CD4-positive, alpha-beta T cell treated with Interleukin-17A for 1 hour (primary cell): ENCODE measurements at regions not wholly inside any gene's neighbourhood (a gene's known extent, or its start where the extent isn't known, plus 50 kb on each side); places are given as distances from the start of the nearest gene placed in this dataset.
"Not testable (repeated sequence)": the region's sequence is repeated elsewhere in the genome, so short reads cannot be mapped to it uniquely, and the experiment has no call there.

Source experiments
- DNase-seq: peaks from one replicate; pipeline ENCODE4 v3.0.0-alpha.2; 2020

GRCh38 chr3:153385343-153385742 lies 223.3 kb downstream of the RAP2B start:
- DNase-seq: no peak

DNA sequence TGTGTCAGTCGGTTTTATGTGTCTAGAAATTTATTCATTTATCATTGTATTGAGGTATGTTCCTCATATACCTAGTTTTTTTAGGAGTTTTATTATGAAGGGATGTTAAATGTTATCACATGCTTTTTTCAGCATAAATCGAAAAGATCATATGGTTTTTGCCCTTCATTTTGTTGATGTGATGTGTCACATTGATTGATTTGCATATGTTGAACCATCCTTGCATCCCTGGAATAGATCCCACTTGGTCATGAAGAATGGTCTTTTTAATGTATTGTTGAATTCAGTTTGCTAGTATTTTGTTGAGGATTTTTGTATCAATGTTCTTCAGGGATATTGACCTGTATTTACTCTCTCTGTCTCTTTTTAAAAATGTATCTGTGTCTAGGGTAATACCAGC lies 230.3 kb downstream of the RAP2B start:
- no peak for DNase-seq

GRCh38 chr3:153394017-153394416 lies 232.0 kb downstream of the RAP2B start:
- DNase-seq: no peak

- no peak for DNase-seq
Measured at GRCh38 chr3:153396581-153396980, 234.6 kb downstream of the RAP2B start.

- no peak for DNase-seq
Measured at GRCh38 chr3:153397794-153398193, 235.8 kb downstream of the RAP2B start.

DNA sequence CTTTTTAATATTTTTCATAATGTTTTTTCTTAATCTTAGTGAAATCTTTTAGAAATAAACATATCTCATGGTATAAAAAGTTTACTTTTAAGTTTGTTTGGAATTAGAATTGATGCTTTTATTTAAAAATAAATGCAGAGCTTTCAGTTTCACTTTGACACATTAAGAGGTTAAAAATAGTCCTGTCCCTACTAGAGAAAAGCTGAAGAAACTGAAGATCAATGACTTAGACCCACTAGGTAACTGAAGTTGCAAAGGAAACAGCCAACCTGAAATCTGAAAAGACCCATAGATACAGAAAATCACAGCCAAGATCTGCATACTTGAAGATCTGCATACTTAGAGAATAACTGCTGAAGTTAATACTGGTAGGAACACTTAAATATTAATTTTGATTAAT lies 237.6 kb downstream of the RAP2B start:
- DNase-seq: peak; percentile 4

DNA sequence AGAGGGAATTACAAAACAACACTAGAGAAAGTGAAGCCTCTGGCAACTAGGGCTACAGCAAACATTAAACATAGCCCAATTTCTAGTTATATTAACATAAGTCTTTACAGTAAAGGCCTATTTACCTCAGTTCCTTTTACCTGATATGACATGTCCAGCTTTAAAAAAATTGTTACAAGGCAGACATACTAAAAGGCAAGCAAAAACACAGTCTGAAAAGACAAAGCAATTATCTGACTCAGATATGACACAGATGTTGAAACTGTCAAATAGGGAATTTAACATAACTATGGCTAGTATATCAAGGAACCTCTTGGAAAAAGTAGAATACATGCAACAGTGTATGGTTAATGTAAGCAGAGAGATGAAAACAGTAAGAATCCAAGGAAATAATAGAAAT lies 238.6 kb downstream of the RAP2B start:
- no peak for DNase-seq

DNA sequence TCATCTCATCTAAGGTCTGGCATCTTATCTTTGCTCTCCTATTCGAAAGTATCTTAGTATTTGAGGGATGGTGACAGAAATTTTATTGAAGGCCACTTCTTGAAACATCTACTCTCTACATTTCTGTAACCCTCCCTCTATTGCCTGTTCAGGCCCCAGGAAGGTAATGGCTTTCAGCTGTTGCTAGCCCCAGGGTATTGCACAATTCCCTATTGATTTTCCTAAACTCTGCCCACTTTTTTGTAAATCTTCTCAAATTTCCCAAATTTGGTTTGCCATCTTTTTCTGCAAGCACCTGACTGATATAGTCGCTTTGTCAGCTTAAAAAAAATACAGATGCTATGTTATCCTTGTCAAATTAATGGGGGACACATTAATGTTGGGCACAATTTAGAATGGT lies 242.1 kb downstream of the RAP2B start:
- no peak for DNase-seq

DNA sequence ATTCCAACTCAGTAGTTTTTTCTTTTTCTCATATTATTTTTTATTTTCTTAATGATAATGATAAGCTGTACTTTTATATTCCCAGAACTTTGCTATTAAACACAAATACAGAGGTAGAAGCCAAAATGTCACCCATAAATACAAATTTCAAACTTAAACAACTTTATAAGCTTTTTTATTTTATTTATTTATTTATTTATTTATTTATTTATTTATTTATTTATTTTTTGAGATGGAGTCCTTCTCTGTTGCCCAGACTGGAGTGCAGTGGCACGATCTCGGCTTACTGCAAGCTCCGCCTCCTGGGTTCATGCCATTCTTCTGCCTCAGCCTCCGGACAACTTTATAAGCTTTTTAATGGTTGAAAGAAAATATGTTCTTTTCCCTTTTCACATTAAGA lies 243.3 kb downstream of the RAP2B start:
- DNase-seq: not testable (repeated sequence)

DNA sequence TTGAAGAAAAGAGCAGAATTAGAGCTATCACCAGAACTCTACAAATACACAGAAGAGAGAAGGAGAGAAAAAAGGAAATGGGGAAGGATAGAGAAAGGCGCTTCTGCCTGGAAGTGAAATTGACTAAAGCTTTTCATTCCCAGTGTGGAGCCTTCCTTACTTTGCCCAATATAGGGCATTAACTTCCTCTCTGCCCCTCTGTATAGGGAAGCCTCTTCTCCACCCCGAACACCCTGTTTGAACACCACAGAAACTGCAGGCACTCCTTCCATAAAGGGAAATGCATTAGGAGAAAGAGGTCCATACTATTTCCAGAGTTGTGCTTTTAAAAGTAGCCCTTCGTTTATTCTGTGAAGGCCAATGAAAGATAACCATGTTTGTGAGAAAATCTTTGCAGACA lies 248.5 kb downstream of the RAP2B start:
- no peak for DNase-seq

GRCh38 chr3:153414982-153415381 lies 253.0 kb downstream of the RAP2B start:
- DNase-seq: no peak

DNA sequence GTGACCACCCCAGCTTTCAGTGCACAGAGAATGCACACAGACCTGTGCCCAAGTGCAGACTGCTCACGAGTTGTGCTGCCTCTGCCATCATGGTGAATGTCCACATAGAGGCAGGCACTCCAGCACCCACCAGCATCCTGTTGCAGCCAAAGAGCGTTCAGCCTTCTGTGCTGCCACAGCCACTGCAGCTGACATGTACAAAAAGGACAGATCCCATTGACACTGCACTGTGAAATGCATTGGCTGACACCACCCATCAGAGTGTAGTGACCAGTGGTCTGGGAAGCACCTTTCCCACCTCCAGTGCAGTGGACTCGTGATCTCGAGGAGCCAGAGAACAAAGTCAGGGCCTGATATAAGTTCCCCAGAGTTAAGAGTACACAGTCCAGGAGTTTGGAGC lies 260.3 kb downstream of the RAP2B start:
- DNase-seq: no peak

- DNase-seq: not testable (repeated sequence)
Measured at GRCh38 chr3:153423820-153424219, 261.8 kb downstream of the RAP2B start.

GRCh38 chr3:153426344-153426743 lies 264.3 kb downstream of the RAP2B start:
- no peak for DNase-seq

- no peak for DNase-seq
Measured at GRCh38 chr3:153426803-153427202, 264.8 kb downstream of the RAP2B start.

DNA sequence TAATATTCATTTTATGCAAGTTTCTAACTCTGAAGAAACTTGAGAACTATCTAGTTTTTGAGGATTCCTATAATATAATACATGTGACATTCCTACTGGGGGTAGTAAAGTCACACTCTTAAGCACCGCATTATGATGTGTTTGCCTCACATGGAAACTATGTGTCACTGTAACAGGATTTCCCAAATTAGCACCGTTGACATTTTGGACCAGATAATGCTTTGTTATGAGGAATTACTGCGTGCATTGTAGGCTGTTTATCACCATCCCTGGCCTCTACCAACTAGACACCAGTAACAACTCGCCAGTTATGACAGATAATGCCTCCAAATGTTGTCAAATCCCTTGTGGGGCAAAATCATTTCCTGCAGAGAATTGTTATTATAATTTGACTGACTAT lies 267.8 kb downstream of the RAP2B start:
- no peak for DNase-seq

- no peak for DNase-seq
Measured at GRCh38 chr3:153431076-153431475, 269.1 kb downstream of the RAP2B start.

DNA sequence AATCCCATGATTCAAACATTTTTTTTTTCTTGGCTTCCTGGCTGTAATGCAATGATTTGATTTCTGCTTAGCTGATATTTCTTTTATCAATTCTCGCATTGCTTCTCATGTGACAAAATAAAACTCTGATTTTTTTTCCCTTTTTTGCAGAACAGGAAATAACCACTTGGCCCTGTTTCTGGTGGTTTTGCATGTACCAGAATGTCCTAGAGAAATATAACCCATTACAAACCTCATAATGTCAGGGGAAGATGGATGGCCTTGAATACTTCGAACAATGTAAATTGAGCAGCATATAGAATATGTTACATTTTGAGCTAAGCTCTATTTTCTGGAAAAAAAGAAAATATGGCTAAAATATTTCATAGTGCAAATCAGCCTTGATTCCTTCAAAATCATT lies 275.6 kb downstream of the RAP2B start:
- no peak for DNase-seq

DNA sequence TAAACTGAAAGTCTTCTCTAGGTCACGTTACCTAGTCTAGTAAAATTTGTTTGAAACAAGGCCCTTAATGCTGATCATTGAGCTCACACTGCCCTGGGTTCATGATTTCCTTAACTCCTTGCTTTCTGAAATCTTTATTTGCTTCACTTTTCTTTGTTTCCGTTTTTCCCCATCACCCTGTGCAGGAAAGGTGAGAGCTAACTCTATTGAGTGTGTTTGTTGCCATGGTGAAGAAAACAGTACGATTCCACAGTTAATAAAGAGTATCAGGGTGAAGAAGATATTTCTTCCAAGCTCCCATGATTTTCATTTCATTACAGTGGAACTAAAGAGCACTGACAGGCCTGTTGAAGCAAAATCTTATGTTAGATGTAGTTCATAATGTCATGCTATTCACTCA lies 276.2 kb downstream of the RAP2B start:
- no peak for DNase-seq

DNA sequence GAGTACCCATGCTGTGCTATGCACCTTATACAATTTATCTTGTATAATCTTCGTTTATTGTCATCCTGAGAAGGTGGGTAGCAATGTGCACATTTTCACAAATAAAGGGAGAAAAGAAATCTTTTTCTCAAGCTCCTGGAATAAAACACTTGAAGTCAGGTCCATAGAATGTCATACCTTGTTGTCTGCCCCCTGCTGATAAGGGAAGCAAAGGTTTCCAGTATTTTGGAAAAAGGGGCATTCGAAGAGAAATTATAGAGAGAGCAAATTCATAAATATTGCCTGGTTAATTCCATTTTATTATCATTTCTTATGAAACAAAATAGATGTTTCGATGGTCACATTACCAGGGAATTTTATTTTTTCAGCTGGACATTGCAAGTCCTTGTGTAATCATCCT lies 277.8 kb downstream of the RAP2B start:
- no peak for DNase-seq

DNA sequence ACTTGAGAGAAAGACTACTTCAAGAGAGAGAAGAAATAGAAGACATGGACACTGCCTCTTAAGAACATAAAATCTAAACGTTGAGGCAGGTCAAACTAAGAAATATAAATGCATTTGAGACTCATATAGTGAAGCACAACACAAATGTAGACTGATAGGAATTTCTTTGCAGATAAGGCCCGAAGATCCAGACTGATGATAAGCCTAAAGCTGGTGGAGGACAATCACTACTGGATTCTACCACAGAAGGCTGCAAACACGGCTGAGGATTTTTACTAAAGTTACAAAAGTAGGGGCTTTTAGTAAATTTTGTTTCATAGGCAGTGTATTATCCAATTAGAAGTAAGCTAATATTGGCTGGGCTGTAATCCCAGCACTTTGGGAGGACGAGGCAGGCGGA lies 278.3 kb downstream of the RAP2B start:
- DNase-seq: no peak

DNA sequence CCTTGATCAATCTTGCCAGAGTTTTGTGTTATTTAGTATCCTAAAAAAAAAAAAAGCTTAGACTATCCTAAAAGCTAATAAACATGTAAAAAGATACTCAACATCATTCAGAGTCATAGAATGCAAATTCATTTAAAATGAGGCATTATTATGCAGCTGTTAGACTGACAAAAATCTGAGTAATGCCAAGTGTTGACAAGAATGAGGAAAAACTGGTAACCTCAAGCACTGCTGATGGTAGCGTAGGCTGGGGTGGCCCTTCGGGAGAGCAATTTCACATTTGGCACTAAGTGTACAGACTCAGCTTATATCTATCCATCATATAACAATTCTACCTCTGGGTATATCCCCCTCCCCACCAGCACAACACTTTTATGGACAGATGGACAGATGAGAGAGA lies 280.4 kb downstream of the RAP2B start:
- DNase-seq: no peak

GRCh38 chr3:153442799-153443487 lies 280.9 kb downstream of the RAP2B start:
- DNase-seq: peak; percentile 16

DNA sequence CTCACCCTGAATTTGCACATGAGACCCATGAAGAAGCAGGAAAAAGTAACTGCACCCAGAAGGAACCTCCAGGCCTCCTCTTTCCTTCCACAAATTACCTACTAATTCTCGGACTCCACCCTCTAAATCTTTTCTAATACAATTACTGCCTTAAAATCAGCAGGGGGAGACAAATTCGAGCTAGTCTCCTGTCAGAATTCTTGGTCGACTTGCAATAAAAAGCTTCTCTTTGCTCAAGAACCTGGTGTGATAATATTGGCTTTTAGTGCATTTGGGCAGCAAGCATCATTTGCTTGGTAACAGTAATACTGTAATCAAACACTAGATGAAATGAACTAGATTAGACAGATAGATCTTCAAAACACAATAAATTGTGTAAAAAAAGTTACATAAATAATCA lies 281.9 kb downstream of the RAP2B start:
- no peak for DNase-seq

DNA sequence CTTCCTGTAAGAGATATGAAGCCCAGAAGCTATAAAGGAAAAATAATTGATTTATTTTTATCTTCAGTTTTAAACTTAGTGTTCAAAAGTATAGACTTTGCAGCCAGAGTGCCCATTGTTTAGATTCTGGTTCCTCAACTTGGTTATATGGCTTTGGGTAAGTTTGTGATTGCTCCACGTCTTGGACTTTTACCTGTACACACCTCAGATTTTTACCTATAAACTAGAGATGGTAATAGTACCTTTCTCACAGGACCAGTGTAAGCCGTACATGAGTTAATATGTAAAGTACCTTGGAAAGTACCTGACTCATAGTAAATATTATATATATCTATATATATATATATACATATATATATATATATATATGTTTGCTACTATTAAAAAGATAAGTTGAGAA lies 283.8 kb downstream of the RAP2B start:
- DNase-seq: no peak
